Astrocyte (in vitro differentiated cells and primary cell): ENCODE measurements at regions not wholly inside any gene's neighbourhood (a gene's known extent, or its start where the extent isn't known, plus 50 kb on each side); places are given as distances from the start of the nearest gene placed in this dataset.

Experiments used
- DNase-seq: peaks from one replicate; pipeline ENCODE4 v3.0.0-alpha.2; 2010; ENCODE audit warnings: low read depth
- FAIRE-seq: peaks from 2 replicates; lab custom pipeline; 2011; peaks lifted over from hg19 to GRCh38; lab: Jason Lieb, UNC
- H2AFZ ChIP-seq: 2 replicates; pipeline ENCODE4 v1.6.0; 2012; ENCODE audit warnings: low read depth, low read length, inconsistent platforms
- H3K27ac ChIP-seq: 2 replicates; pipeline ENCODE4 v1.5.1; 2011; ENCODE audit warnings: low read depth, low read length, inconsistent platforms
- H3K27me3 ChIP-seq: 2 replicates; pipeline ENCODE4 v1.6.0; 2011; ENCODE audit warnings: low read length, inconsistent platforms; ENCODE audit not compliant: insufficient read depth
- H3K36me3 ChIP-seq: 2 replicates; pipeline ENCODE4 v1.5.1; 2011; ENCODE audit warnings: low read length, inconsistent platforms; ENCODE audit not compliant: insufficient read depth
- H3K4me1 ChIP-seq: 2 replicates; pipeline ENCODE4 v1.5.1; 2011; ENCODE audit warnings: low read length, inconsistent platforms; ENCODE audit not compliant: insufficient read depth
- H3K4me2 ChIP-seq: 2 replicates; pipeline ENCODE4 v1.6.0; 2012; ENCODE audit warnings: low read length, inconsistent platforms
- H3K4me3 ChIP-seq: 2 replicates; pipeline ENCODE4 v1.5.1; 2011; ENCODE audit warnings: low read depth, mild to moderate bottlenecking, low read length, inconsistent platforms; ENCODE audit not compliant: insufficient read depth
- H3K79me2 ChIP-seq: 2 replicates; pipeline ENCODE4 v1.6.0; 2012; ENCODE audit warnings: mild to moderate bottlenecking, low read length, inconsistent platforms; ENCODE audit not compliant: insufficient read depth
- H3K9ac ChIP-seq: 2 replicates; pipeline ENCODE4 v1.6.0; 2012; ENCODE audit warnings: mild to moderate bottlenecking, low read length, inconsistent platforms
- H3K9me3 ChIP-seq: 2 replicates; pipeline ENCODE4 v1.5.1; 2012; ENCODE audit warnings: low read depth, mild to moderate bottlenecking, low read length, inconsistent platforms; ENCODE audit not compliant: insufficient read depth
- H4K20me1 ChIP-seq: 2 replicates; pipeline ENCODE4 v1.6.0; 2012; ENCODE audit warnings: low read length, inconsistent platforms; ENCODE audit not compliant: insufficient read depth
- H3K27ac Mint-ChIP-seq: one replicate; pipeline ENCODE4 v1.8.0; 2021; ENCODE audit warnings: mild to moderate bottlenecking, mixed read lengths; ENCODE audit not compliant: unreplicated experiment
- H3K27me3 Mint-ChIP-seq: one replicate; pipeline ENCODE4 v1.8.0; 2021; ENCODE audit warnings: low read depth, mixed read lengths; ENCODE audit not compliant: unreplicated experiment
- H3K36me3 Mint-ChIP-seq: one replicate; pipeline ENCODE4 v1.8.0; 2021; ENCODE audit warnings: low read depth, mixed read lengths; ENCODE audit not compliant: unreplicated experiment
- H3K4me1 Mint-ChIP-seq: one replicate; pipeline ENCODE4 v1.8.0; 2021; ENCODE audit warnings: low read depth, mixed read lengths; ENCODE audit not compliant: unreplicated experiment
- H3K4me3 Mint-ChIP-seq: one replicate; pipeline ENCODE4 v1.8.0; 2021; ENCODE audit warnings: mild to moderate bottlenecking, moderate library complexity, mixed read lengths; ENCODE audit not compliant: unreplicated experiment
- H3K9me3 Mint-ChIP-seq: one replicate; pipeline ENCODE4 v1.8.0; 2021; ENCODE audit warnings: mild to moderate bottlenecking, mixed read lengths; ENCODE audit not compliant: unreplicated experiment
- EZH2 ChIP-seq: IDR thresholded peaks from 2 replicates; pipeline ENCODE4 v1.6.1; 2012; ENCODE audit warnings: mild to moderate bottlenecking, low read length, inconsistent platforms; ENCODE audit not compliant: insufficient read depth
- TF ChIP-seq, protein P1 (sequence below): IDR thresholded peaks from 2 replicates; pipeline ENCODE4 v1.5.1; 2011; ENCODE audit warnings: low read depth, mild to moderate bottlenecking, inconsistent platforms, low read length, moderate library complexity; ENCODE audit not compliant: insufficient read depth

- no peak for TF ChIP-seq EZH2
- TF ChIP-seq, protein P1, sequence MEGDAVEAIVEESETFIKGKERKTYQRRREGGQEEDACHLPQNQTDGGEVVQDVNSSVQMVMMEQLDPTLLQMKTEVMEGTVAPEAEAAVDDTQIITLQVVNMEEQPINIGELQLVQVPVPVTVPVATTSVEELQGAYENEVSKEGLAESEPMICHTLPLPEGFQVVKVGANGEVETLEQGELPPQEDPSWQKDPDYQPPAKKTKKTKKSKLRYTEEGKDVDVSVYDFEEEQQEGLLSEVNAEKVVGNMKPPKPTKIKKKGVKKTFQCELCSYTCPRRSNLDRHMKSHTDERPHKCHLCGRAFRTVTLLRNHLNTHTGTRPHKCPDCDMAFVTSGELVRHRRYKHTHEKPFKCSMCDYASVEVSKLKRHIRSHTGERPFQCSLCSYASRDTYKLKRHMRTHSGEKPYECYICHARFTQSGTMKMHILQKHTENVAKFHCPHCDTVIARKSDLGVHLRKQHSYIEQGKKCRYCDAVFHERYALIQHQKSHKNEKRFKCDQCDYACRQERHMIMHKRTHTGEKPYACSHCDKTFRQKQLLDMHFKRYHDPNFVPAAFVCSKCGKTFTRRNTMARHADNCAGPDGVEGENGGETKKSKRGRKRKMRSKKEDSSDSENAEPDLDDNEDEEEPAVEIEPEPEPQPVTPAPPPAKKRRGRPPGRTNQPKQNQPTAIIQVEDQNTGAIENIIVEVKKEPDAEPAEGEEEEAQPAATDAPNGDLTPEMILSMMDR, result no peak
- H4K20me1 ChIP-seq, result no peaks in the 10 kb centered on the region
- Mint-ChIP-seq H3K36me3 (peaks cover 2% of the 10 kb centered on the region), H3K4me1 (peaks cover 7% of the 10 kb centered on the region), H3K4me3 (no peak overlapping the region), H3K9me3 (peaks cover 6% of the 10 kb centered on the region), H3K27ac (no peak overlapping the region), H3K27me3 (no peaks in the 10 kb centered on the region)
- no peak overlapping the region for H3K27ac ChIP-seq
- H3K4me2 ChIP-seq, result no peak overlapping the region
- H3K36me3 ChIP-seq, result no peaks in the 10 kb centered on the region
- H3K9ac ChIP-seq, result no peak overlapping the region
- H3K4me3 ChIP-seq, result no peak overlapping the region
- no peak overlapping the region for H2AFZ ChIP-seq
- no peaks in the 10 kb centered on the region for H3K27me3 ChIP-seq
- DNase-seq (peak; percentile 11), FAIRE-seq (no peak)
- no peaks in the 10 kb centered on the region for H3K79me2 ChIP-seq
- no peaks in the 10 kb centered on the region for H3K9me3 ChIP-seq
- no peaks in the 10 kb centered on the region for H3K4me1 ChIP-seq
These were observed 209.8 kb upstream of the RBMS3 start for GRCh38 chr3:29070959-29071634.

- H3K9ac ChIP-seq, result no peak overlapping the region
- peaks cover 6% of the 10 kb centered on the region for H3K9me3 Mint-ChIP-seq
- H3K4me1 Mint-ChIP-seq, result no peaks in the 10 kb centered on the region
- no peak overlapping the region for H3K27ac Mint-ChIP-seq
- peaks cover 2% of the 10 kb centered on the region for H3K36me3 Mint-ChIP-seq
- FAIRE-seq, result no peak
- no peaks in the 10 kb centered on the region for H3K27me3 ChIP-seq
- H4K20me1 ChIP-seq, result no peaks in the 10 kb centered on the region
- H3K27ac ChIP-seq, result no peak overlapping the region
- H3K4me1 ChIP-seq, result no peaks in the 10 kb centered on the region
- no peaks in the 10 kb centered on the region for H3K9me3 ChIP-seq
- H2AFZ ChIP-seq, result no peak overlapping the region
- DNase-seq, result peak; percentile 17
- no peak overlapping the region for H3K4me3 ChIP-seq
- H3K36me3 ChIP-seq, result no peaks in the 10 kb centered on the region
- no peaks in the 10 kb centered on the region for H3K27me3 Mint-ChIP-seq
- H3K4me3 Mint-ChIP-seq, result no peak overlapping the region
- TF ChIP-seq, protein P1, result no peak
- TF ChIP-seq EZH2, result no peak
- no peak overlapping the region for H3K4me2 ChIP-seq
- H3K79me2 ChIP-seq, result no peaks in the 10 kb centered on the region
These were observed 208.3 kb upstream of the RBMS3 start for GRCh38 chr3:29072611-29073010.

GRCh38 chr3:29077356-29077755 lies 203.5 kb upstream of the RBMS3 start:
- no peaks in the 10 kb centered on the region for H3K36me3 ChIP-seq
- H3K9me3 Mint-ChIP-seq, result peaks cover under 1% of the 10 kb centered on the region
- no peaks in the 10 kb centered on the region for H3K36me3 Mint-ChIP-seq
- H3K27ac ChIP-seq, result no peak overlapping the region
- H3K27me3 Mint-ChIP-seq, result no peaks in the 10 kb centered on the region
- H3K27ac Mint-ChIP-seq, result no peak overlapping the region
- H4K20me1 ChIP-seq, result no peaks in the 10 kb centered on the region
- no peak overlapping the region for H3K4me3 ChIP-seq
- H3K4me1 Mint-ChIP-seq, result no peaks in the 10 kb centered on the region
- H3K9ac ChIP-seq, result no peak overlapping the region
- no peaks in the 10 kb centered on the region for H3K79me2 ChIP-seq
- no peak overlapping the region for H3K4me2 ChIP-seq
- H3K4me3 Mint-ChIP-seq, result no peak overlapping the region
- no peaks in the 10 kb centered on the region for H3K27me3 ChIP-seq
- DNase-seq (no peak), FAIRE-seq (no peak)
- no peaks in the 10 kb centered on the region for H3K9me3 ChIP-seq
- no peak overlapping the region for H2AFZ ChIP-seq
- no peak for TF ChIP-seq EZH2
- TF ChIP-seq, protein P1, result no peak
- H3K4me1 ChIP-seq, result no peaks in the 10 kb centered on the region
